HepG2 (cell line): ENCODE measurements at regions not wholly inside any gene's neighbourhood (a gene's known extent, or its start where the extent isn't known, plus 50 kb on each side); places are given as distances from the start of the nearest gene placed in this dataset.

Experiments
- ATAC-seq: fragments of 200-7000 bp; cut with Tn5 transposase; 3 replicates; pipeline ENCODE4 v1.9.1; 2020; ENCODE audit warnings: mild to moderate bottlenecking, moderate library complexity
- BruUV-seq: library from RNA; stranded (reverse); fragments of 400-500 nt; replicated peaks from 2 replicates; lab custom pipeline; 2021; lab: Mats Ljungman, UMichigan
- CTCF ChIA-PET: fragments of 300-600 bp; formaldehyde crosslinking; extraction: SDS; loops from one replicate; lab custom pipeline; 2021; ENCODE audit warnings: low total read pairs, inconsistent platforms, low intra/inter-chr PET ratio; lab: Yijun Ruan, JAX
- POLR2A ChIA-PET: fragments of 350-600 bp; sonication (Branson Sonifier 250); formaldehyde crosslinking; loops from one replicate; lab custom pipeline; 2020; ENCODE audit warnings: antibody characterized with exemption, inconsistent platforms; lab: Yijun Ruan, JAX
- DNase-seq: peaks from one replicate; pipeline ENCODE4 v3.0.0-alpha.2; 2015; ENCODE audit warnings: low spot score
- FAIRE-seq: peaks from 3 replicates; lab custom pipeline; 2011; peaks lifted over from hg19 to GRCh38; lab: Jason Lieb, UNC
- H2AFZ ChIP-seq: one replicate; pipeline ENCODE4 v1.6.1; 2011; ENCODE audit warnings: low read length, inconsistent platforms
- H3K27ac ChIP-seq: fragments of 300-600 bp; 3 replicates; pipeline ENCODE4 v1.8.0; 2011; ENCODE audit warnings: mixed run types, mild to moderate bottlenecking, mixed read lengths, low read length, inconsistent platforms; ENCODE audit not compliant: insufficient read depth; ENCODE audit errors: extremely low read length
- H3K27me3 ChIP-seq, 2 experiments: fragments of 200-600 bp in 1 of 2; 2 replicates in 1 of 2; 3 replicates in 1 of 2; pipeline versions ENCODE4 v1.6.0 to v1.8.0; 2011; ENCODE audit warnings: low read length in 2 of 2, mild to moderate bottlenecking in 2 of 2, moderate library complexity in 2 of 2, inconsistent platforms in 1 of 2; ENCODE audit not compliant: insufficient read depth in 2 of 2, control insufficient read depth in 1 of 2
- H3K36me3 ChIP-seq, 2 experiments: fragments of 200-600 bp in 1 of 2; replicated peaks in 1 of 2; 2 replicates in 1 of 2; 3 replicates in 1 of 2; pipeline versions ENCODE4 v1.5.1 to v1.8.0; 2011; ENCODE audit warnings: low read length in 2 of 2, inconsistent platforms in 1 of 2; ENCODE audit not compliant: insufficient read depth in 2 of 2, control insufficient read depth in 1 of 2
- H3K4me1 ChIP-seq: 2 replicates; pipeline ENCODE4 v1.5.1; 2012; ENCODE audit warnings: low read length, inconsistent platforms; ENCODE audit not compliant: insufficient read depth
- H3K4me2 ChIP-seq: 2 replicates; pipeline ENCODE4 v1.6.0; 2011; ENCODE audit warnings: low read depth, low read length, inconsistent platforms
- H3K4me3 ChIP-seq, 3 experiments: fragments of 200-600 bp in 1 of 3; sonication (generic), shearing (Covaris generic) in 1 of 3; replicated peaks in 1 of 3; 2 replicates each; pipeline ENCODE4 v1.5.1; 2011 to 2016; ENCODE audit warnings: low read length in 3 of 3, inconsistent platforms in 2 of 3, low read depth in 2 of 3, mild to moderate bottlenecking in 2 of 3, control low read depth in 1 of 3, mixed read lengths in 1 of 3; ENCODE audit not compliant: insufficient read depth in 1 of 3
- H3K79me2 ChIP-seq: one replicate; pipeline ENCODE4 v1.6.1; 2011; ENCODE audit warnings: low read length, inconsistent platforms; ENCODE audit not compliant: insufficient read depth
- H3K9ac ChIP-seq: 2 replicates; pipeline ENCODE4 v1.6.0; 2011; ENCODE audit warnings: mild to moderate bottlenecking, low read depth, low read length, inconsistent platforms; ENCODE audit not compliant: insufficient read depth
- H3K9me3 ChIP-seq: 2 replicates; pipeline ENCODE4 v1.5.1; 2012; ENCODE audit warnings: mild to moderate bottlenecking, low read length
- H4K20me1 ChIP-seq: 2 replicates; pipeline ENCODE4 v1.6.0; 2011; ENCODE audit warnings: inconsistent platforms, mild to moderate bottlenecking, low read length, moderate library complexity; ENCODE audit not compliant: insufficient read depth
- BRD4 ChIP-seq: sonication (generic); formaldehyde crosslinking; IDR thresholded peaks from 2 replicates; pipeline ENCODE4 v1.4.0; 2020; ENCODE audit warnings: missing genetic modification reagents
- FOXP1 ChIP-seq, 2 experiments: fragments of 450-650 bp in 1 of 2; IDR thresholded peaks; 2 replicates each; pipeline ENCODE4 v1.6.1; 2017 to 2018; ENCODE audit warnings: antibody characterized with exemption in 1 of 2
- GATAD1 ChIP-seq: IDR thresholded peaks from 2 replicates; pipeline ENCODE4 v1.6.1; 2016; ENCODE audit warnings: missing genetic modification reagents, missing compliant biosample characterization
- GMEB1 ChIP-seq: sonication (generic); formaldehyde crosslinking; IDR thresholded peaks from 2 replicates; pipeline ENCODE4 v1.5.1; 2020; ENCODE audit warnings: missing genetic modification reagents, mild to moderate bottlenecking, borderline replicate concordance
- HOXA5 ChIP-seq: sonication (generic); formaldehyde crosslinking; IDR thresholded peaks from 2 replicates; pipeline ENCODE4 v1.4.0; 2020; ENCODE audit warnings: missing genetic modification reagents
- RFX5 ChIP-seq: IDR thresholded peaks from 2 replicates; pipeline ENCODE4 v1.6.1; 2011; ENCODE audit warnings: low read depth, low read length, improper control_type of control experiment
- SP5 ChIP-seq: IDR thresholded peaks from 2 replicates; pipeline ENCODE4 v1.6.1; 2016; ENCODE audit warnings: low read depth, borderline replicate concordance
- TEF ChIP-seq: sonication (generic); formaldehyde crosslinking; IDR thresholded peaks from 2 replicates; pipeline ENCODE4 v1.5.0; 2020; ENCODE audit warnings: missing genetic modification reagents
- WIZ ChIP-seq: sonication (generic); formaldehyde crosslinking; IDR thresholded peaks from 2 replicates; pipeline ENCODE4 v1.5.1; 2020; ENCODE audit warnings: mild to moderate bottlenecking, missing genetic modification reagents
- ZNF329 ChIP-seq: sonication (generic); formaldehyde crosslinking; IDR thresholded peaks from 2 replicates; pipeline ENCODE4 v1.9.0; 2021; ENCODE audit warnings: low read depth, mild to moderate bottlenecking, missing genetic modification reagents
- ZNF646 ChIP-seq: sonication (generic); formaldehyde crosslinking; IDR thresholded peaks from 2 replicates; pipeline ENCODE4 v1.9.0; 2021; ENCODE audit warnings: mild to moderate bottlenecking, missing genetic modification reagents
- ZNF747 ChIP-seq: sonication (generic); formaldehyde crosslinking; IDR thresholded peaks from 2 replicates; pipeline ENCODE4 v1.8.1; 2023; ENCODE audit warnings: missing genetic modification reagents, mild to moderate bottlenecking, borderline replicate concordance
- WGBS: methylation state at CpG from one replicate; pipeline ENCODE4 v1.1.6; 2017; ENCODE audit warnings: low lambda C conversion rate; 5-methylcytosine and 5-hydroxymethylcytosine counted together
- in situ Hi-C: cut with HindIII; loops from 2 replicates; pipeline ENCODE4 v1.10.0; 2017; ENCODE audit warnings: low pct_unique_long_range_greater_than_20kb; ENCODE audit not compliant: extremely low pct_ligation_motif_present
- intact Hi-C: fragments of 100-400 bp; cut with micrococcal nuclease; formaldehyde crosslinking; loops from one replicate; pipeline ENCODE4 v1.10.0; 2022; ENCODE audit not compliant: unreplicated experiment

- Histone ChIP-seq H3K4me3 (no peak overlapping the region), H2AFZ (no peak overlapping the region), H4K20me1 (no peaks in the 10 kb centered on the region), H3K27ac (no peak overlapping the region), H3K36me3 (no peaks in the 10 kb centered on the region), H3K27me3 (peaks cover 2 to 25% of the 10 kb centered on the region in 2 experiments; a peak in 2 of 5 replicates), H3K9ac (no peak overlapping the region), H3K4me2 (no peak overlapping the region), H3K9me3 (no peaks in the 10 kb centered on the region), H3K79me2 (no peaks in the 10 kb centered on the region), H3K4me1 (no peaks in the 10 kb centered on the region)
- no TSS peak for BruUV-seq
- WGBS: 0% methylated on average over 3 of the region's 3 CpGs
- ChIA-PET POLR2A (no interaction called here), CTCF (no interaction called here)
- no peak for ATAC-seq
- no peak for TF ChIP-seq GMEB1 (CRISPR knock-in tag)
- no peak for TF ChIP-seq BRD4
- TF ChIP-seq SP5 (CRISPR knock-in tag): no peak
- TF ChIP-seq ZNF747: no peak
- no peak for TF ChIP-seq ZNF329
- TF ChIP-seq WIZ: no peak
- no peak for TF ChIP-seq FOXP1 (IDR thresholded peaks at IDR 0.05)
- TF ChIP-seq FOXP1 (CRISPR knock-in tag; IDR thresholded peaks at IDR 0.05): no peak
- in situ Hi-C loops (no loop called here), intact Hi-C loops (no loop called here)
- DNase-seq: no peak
- FAIRE-seq: no peak
Measured at GRCh38 chr10:3685384-3685783, 99.6 kb downstream of the KLF6 start.

GRCh38 chr10:3684891-3685290 lies 100.1 kb downstream of the KLF6 start:
- Histone ChIP-seq H3K27me3 (peaks cover 2 to 26% of the 10 kb centered on the region in 2 experiments; a peak in 2 of 5 replicates), H2AFZ (no peak overlapping the region), H3K36me3 (no peaks in the 10 kb centered on the region), H3K4me3 (no peak overlapping the region), H3K79me2 (no peaks in the 10 kb centered on the region), H3K9me3 (no peaks in the 10 kb centered on the region), H3K27ac (no peak overlapping the region), H3K4me2 (no peak overlapping the region), H3K4me1 (no peaks in the 10 kb centered on the region), H3K9ac (no peak overlapping the region), H4K20me1 (no peaks in the 10 kb centered on the region)
- 21% methylated on average over 2 of the region's 2 CpGs for WGBS
- POLR2A ChIA-PET: no interaction called here
- BruUV-seq: no TSS peak
- FAIRE-seq (no peak), ATAC-seq (no peak), DNase-seq (no peak)
- intact Hi-C loops (no loop called here), in situ Hi-C loops (no loop called here)
- CTCF ChIA-PET: no interaction called here
- TF ChIP-seq GATAD1 (no peak), ZNF646 (no peak), TEF (CRISPR knock-in tag) (no peak), HOXA5 (CRISPR knock-in tag) (no peak), RFX5 (no peak)
